ENCODE measurements at regions not wholly inside any gene's neighbourhood (a gene's known extent, or its start where the extent isn't known, plus 50 kb on each side); places are given as distances from the start of the nearest gene placed in this dataset.
A peak's percentile ranks its signal among the peaks of the same experiment; 100 is the strongest.
"Not testable (repeated sequence)": the region's sequence is repeated elsewhere in the genome, so short reads cannot be mapped to it uniquely, and the experiment has no call there.

DNA sequence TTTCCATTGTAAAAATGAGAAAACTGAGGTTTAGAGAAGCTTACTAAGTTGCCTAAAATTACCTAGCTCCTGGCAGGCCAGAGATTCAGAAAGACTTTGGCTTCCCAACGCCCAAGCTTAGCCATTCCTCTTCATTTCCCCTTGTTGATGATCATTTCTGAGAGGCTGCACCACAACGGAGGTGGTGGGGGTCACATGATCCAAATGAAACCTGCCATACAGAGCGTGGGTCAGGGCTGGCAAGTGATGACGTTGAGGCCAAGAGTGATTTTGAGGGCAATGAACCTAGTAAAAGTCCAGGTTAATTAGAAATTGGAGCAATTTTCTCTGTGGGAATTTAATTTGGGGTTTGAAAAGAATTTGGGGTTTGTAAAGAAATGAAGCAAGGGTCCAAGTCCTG, 109.9 kb downstream of the TMEM182 start:
- DNase-seq = no peak
- intact Hi-C loops (cut with DNase I) = no loop called here

GRCh38 chr2:102872388-102872787, 110.6 kb downstream of the TMEM182 start:
- peak in 1 of 42 donors; percentile 6 for DNase-seq
- intact Hi-C loops (cut with DNase I) = no loop called here

GRCh38 chr2:102879513-102879912, 117.7 kb downstream of the TMEM182 start:
- intact Hi-C loops (cut with DNase I); DNase-seq: not testable (repeated sequence)

- DNase-seq = no peak
- intact Hi-C loops (cut with DNase I) = no loop called here
Observed at GRCh38 chr2:102880731-102881130, 118.9 kb downstream of the TMEM182 start.

GRCh38 chr2:102886216-102886893, 124.5 kb downstream of the TMEM182 start:
- intact Hi-C loops (cut with DNase I) = no loop called here
- DNase-seq = no peak

DNA sequence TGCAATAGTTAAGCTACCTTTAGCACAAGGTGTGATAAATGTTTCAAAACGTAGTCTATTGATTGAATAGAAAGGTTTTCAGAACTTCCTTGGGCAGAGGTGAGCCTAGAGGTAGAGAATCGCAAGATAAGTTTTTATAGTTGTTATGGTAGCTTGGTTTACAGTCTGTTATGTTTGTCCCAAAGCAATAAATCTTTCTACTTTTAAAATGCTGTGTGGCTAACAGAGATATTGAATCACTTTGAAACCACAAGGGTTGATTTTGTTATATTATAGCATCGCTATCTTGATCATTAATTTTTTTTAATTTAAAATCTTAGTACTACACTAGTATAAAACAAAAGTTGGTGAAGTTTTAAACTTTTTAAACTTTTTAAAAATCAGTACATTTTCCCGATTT, 126.7 kb downstream of the TMEM182 start:
- DNase-seq = no peak
- intact Hi-C loops (cut with DNase I) = no loop called here

GRCh38 chr2:102891296-102891695, 129.5 kb downstream of the TMEM182 start:
- DNase-seq = no peak
- intact Hi-C loops (cut with DNase I) = no loop called here

DNA sequence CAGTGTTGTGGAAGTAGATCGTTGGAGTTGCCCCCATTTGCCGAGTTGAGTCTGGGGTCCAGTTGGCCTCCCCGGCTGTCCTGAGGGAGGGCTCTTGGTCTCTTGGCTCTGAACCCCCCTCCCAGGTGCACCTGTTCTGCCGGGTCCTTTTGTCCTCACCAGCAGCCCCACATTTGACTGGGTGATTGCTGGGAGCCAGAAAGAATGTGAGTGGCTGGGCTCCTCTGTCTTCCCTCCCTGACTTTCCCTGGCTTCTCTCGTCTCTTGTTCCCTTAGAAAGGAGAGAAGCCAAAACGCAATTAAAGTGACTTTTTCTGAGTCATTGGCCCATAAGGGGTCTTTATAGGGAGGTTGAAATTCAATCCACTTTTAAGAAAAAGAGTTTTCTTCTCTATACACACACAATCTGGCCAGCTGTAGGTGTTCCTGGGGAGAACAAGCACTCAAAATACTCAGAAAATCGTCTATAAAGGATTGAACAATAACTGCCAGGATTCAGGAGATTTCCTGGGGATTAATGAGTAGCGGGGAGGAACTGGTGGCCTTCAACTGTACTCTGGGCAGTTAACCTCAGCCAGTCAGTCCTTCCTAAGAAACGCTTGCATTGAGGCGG, 131.0 kb downstream of the TMEM182 start:
- intact Hi-C loops (cut with DNase I) = no loop called here
- DNase-seq = no peak

DNA sequence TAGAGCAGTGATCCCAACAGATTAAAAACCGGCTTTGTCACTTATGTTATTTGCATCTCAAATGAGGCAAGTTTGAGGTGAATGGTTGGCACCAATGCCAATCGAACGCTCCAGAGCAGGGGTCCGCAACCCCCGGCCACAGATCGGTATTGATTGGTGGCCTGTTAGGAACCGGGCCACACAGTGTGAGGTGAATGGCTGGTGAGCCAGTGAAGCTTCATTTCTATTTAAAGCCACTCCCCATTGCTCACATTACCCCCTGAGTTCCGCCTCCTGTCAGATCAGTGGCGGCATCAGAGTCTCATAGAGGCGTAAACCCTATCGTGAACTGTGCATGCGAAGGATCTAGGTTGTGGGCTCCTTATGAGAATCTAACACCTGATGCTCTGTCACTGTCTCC, 132.0 kb downstream of the TMEM182 start:
- no peak for DNase-seq

DNA sequence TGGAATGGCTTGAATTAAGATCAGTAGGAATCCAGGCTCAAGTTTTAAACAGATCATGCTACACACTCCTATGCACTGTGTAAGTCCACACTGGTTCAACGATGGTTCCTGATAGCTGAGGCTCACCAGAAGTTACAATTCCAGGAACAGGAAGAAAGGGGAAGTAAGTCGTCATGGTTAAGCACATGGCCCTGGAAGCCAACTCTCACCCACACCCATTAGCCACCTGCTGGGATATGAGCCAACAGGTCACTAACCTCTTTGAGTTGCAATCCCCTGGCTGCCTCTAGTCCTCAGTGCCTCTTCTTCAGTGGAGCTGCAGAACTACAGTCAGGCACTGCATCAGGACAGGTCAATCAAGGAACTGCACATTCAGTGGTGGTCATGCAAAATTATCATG, 133.5 kb downstream of the TMEM182 start:
- intact Hi-C loops (cut with DNase I) = no loop called here
- no peak for DNase-seq

More for the DNA sequence above, 132.0 kb downstream of the TMEM182 start:
- intact Hi-C loops (cut with DNase I) = no loop called here

DNA sequence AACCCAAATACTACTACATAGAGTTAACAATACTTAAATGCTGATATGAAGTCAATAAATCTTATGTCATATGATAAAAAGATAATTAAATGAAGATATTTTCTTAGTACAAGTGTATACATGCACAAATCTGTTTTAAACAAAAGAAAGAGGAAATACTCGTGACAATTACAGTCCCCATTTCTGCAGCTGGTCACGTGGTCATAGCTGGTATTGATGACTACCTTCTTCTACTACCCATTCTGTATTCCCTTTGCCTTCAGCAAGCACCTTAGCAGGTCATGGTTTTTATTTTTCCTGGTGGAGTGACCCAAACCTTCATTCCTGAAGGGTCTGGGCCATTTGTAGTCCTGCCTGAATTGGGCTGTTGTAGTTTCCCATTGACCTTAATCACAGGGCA, 147.4 kb downstream of the TMEM182 start:
- DNase-seq; intact Hi-C loops (cut with DNase I): not testable (repeated sequence)

DNA sequence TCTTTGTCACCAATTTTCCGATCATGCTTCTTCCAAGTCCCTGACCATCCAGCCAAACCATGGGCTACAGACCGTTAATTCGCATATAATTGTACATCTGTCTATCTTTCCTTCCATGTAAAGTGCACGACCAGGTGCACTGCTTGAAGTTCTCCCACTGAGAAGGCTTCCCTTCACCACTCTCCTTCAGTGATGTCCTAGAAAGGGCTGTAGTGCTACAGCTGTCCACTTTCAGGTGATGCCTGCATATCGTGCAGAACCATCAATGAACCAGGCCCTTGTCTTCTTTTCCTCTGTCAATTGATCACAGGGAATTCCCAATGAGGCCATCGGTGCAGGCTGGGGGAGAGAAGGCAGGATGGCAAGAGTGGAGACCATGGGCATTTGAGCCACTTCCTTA, 148.9 kb downstream of the TMEM182 start:
- DNase-seq = no peak

DNA sequence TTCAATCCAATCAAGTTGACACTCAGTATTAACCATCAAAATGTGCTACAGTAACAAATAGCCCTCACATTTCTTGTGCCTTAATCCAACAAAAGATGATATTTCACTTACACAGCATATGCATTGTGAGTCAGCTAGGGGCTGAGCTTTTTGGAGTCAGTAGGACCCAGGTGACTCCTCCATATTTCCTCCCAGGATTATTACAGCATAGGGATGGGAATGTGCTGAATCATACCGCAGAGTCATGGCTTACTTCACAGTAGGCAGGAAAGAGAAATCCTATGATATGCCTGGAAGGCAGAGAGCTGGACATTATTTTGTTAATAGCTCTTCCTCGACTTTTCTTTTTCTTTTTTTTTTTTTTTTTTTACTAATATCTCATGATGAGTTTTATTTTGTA, 153.3 kb downstream of the TMEM182 start:
- intact Hi-C loops (cut with DNase I) = no loop called here
- no peak for DNase-seq

More for the DNA sequence above, 148.9 kb downstream of the TMEM182 start:
- intact Hi-C loops (cut with DNase I) = no loop called here

DNA sequence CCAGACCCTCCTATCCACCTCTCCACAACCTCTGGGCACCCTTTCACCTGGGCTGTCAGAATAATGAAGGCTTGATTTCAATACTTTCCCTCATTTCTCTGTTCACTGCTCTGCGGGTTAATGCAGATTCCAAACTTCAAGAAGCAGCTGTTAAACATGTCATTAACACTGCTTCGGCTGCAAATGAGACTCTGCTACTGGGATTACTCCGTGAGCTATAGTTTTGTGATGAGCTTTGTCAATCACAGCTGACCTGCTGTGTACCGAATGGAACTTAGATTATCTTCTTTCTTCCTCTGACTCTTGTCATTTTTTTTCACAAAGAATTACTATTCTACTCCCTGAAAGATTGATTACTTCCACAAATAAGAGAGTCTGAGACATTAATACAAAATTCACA, 160.5 kb downstream of the TMEM182 start:
- DNase-seq = no peak
- intact Hi-C loops (cut with DNase I) = no loop called here

DNA sequence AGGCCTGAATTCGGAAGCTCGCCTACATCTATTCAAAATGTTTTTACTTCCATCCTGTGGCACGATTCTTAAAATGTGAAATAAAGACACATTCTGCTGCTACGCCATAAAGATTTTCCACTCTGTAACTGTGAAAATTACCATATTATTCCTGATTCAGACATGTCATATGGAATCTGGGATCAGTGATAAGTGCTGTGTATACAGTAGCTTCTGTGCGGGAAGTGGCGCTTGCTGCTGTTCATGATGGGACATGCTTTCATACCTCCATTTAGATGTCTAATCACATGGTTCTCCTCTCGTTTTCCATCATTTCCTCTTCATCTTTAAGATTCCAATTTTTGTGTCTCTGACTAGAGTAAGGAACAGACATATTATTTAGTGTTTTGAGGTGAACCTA, 163.2 kb downstream of the TMEM182 start:
- intact Hi-C loops (cut with DNase I) = no loop called here
- no peak for DNase-seq

GRCh38 chr2:102927854-102928267, 166.0 kb downstream of the TMEM182 start:
- intact Hi-C loops (cut with DNase I) = no loop called here
- DNase-seq = no peak

- DNase-seq = no peak
- intact Hi-C loops (cut with DNase I) = no loop called here
Observed at GRCh38 chr2:102929721-102930120, 167.9 kb downstream of the TMEM182 start.

DNA sequence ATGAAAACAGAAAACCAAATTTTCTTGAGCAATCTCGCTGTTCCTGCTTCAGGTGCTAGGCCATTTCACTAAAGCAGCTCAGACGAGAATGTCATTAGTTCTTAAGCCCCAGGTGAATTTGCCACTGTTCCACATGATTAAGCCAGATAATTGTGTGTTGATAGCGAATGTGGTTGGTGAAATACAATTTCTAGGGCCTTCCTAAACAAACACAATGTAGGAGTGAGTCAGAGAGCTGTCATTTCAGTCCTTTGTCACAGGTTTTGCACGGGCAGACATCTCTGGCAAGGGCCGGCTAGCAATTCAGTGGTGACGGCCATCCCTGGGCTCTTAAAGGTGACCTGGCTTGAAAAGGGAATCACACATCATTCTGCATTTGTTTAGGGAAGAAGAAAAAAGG, 170.7 kb downstream of the TMEM182 start:
- DNase-seq = no peak
- intact Hi-C loops (cut with DNase I) = no loop called here

GRCh38 chr2:102939207-102939606, 177.4 kb downstream of the TMEM182 start:
- DNase-seq = no peak
- intact Hi-C loops (cut with DNase I) = no loop called here

DNA sequence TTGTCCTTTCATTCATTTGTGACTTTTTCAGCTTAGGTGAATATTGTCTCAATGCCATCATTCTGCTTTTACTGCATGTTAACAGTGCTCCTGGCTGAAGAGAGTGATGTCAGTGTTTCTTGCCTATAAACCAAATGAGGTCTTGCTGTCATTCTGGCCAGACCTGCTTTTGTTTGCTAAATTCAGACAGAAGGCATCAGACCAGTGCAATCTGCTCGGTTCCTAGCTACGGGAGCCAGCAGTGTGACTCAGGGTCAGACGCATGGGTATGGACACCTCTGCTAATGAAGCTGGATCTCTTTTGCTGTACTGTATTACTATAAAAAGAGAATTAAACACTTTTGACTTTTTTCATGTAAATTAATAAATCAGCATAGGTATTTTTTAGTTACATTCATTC, 178.9 kb downstream of the TMEM182 start:
- intact Hi-C loops (cut with DNase I) = no loop called here
- no peak for DNase-seq

- intact Hi-C loops (cut with DNase I) = no loop called here
- no peak for DNase-seq
Observed at GRCh38 chr2:102942107-102942506, 180.3 kb downstream of the TMEM182 start.

Data from head of caudate nucleus (tissue), 42 donors.